AG09319 (cell line): ENCODE measurements at regions not wholly inside any gene's neighbourhood (a gene's known extent, or its start where the extent isn't known, plus 50 kb on each side); places are given as distances from the start of the nearest gene placed in this dataset.

Experiments
- DNase-seq: peaks from one replicate; pipeline ENCODE4 v3.0.0-alpha.2; 2010; ENCODE audit warnings: low read depth; ENCODE audit errors: extremely low read depth
- CTCF ChIP-seq: IDR thresholded peaks from 2 replicates; pipeline ENCODE4 v1.5.1; 2011; ENCODE audit warnings: low read depth, mild to moderate bottlenecking, inconsistent platforms, low read length, moderate library complexity

- no peak for DNase-seq
These were observed 93.2 kb downstream of the SOCS6 start for GRCh38 chr18:70382017-70382416.

GRCh38 chr18:70380915-70381896 is 92.4 kb downstream of the SOCS6 start:
- no peak for TF ChIP-seq CTCF
- no peak for DNase-seq

More at GRCh38 chr18:70382017-70382416, 93.2 kb downstream of the SOCS6 start:
- TF ChIP-seq CTCF: no peak
